GM18858 (cell line): ENCODE measurements at regions not wholly inside any gene's neighbourhood (a gene's known extent, or its start where the extent isn't known, plus 50 kb on each side); places are given as distances from the start of the nearest gene placed in this dataset.

Experiments used
- ATAC-seq: cut with Tn5 transposase; IDR thresholded peaks from one replicate; pipeline ENCODE4 v1.9.1; 2021; ENCODE audit not compliant: unreplicated experiment

GRCh38 chrX:63884821-63885790 is 100.1 kb upstream of the ARHGEF9 start:
- ATAC-seq, result no peak

GRCh38 chrX:63869506-63869905 is 84.5 kb upstream of the ARHGEF9 start:
- ATAC-seq, result no peak

- no peak for ATAC-seq
Measured at GRCh38 chrX:63855896-63856295, 70.9 kb upstream of the ARHGEF9 start.

GRCh38 chrX:63835361-63835760 is 50.3 kb upstream of the ARHGEF9 start:
- ATAC-seq, result no peak
